Stimulated activated CD4-positive, alpha-beta T cell treated with anti-CD3 and anti-CD28 coated beads, Interleukin-4, amount 100 ng/mL, for 48 hours (primary cell): ENCODE measurements at regions not wholly inside any gene's neighbourhood (a gene's known extent, or its start where the extent isn't known, plus 50 kb on each side); places are given as distances from the start of the nearest gene placed in this dataset.
"Not testable (repeated sequence)": the region's sequence is repeated elsewhere in the genome, so short reads cannot be mapped to it uniquely, and the experiment has no call there.

Experiments
- DNase-seq, 2 donors: peaks; one replicate each; pipeline ENCODE4 v3.0.0-alpha.2; 2020; ENCODE audit warnings: low read depth in 2 of 2

GRCh38 chr12:83245156-83245555 lies 558.5 kb downstream of the TMTC2 start:
- no peak for DNase-seq

- no peak for DNase-seq
These were observed 557.3 kb downstream of the TMTC2 start for GRCh38 chr12:83244001-83244400.

GRCh38 chr12:83233987-83234386 lies 547.3 kb downstream of the TMTC2 start:
- DNase-seq: not testable (repeated sequence)

- DNase-seq: not testable (repeated sequence)
These were observed 540.3 kb downstream of the TMTC2 start for GRCh38 chr12:83226960-83227359.

- no peak for DNase-seq
These were observed 539.1 kb downstream of the TMTC2 start for GRCh38 chr12:83225806-83226205.

GRCh38 chr12:83224012-83224411 lies 537.3 kb downstream of the TMTC2 start:
- DNase-seq: no peak

GRCh38 chr12:83220774-83221173 lies 534.1 kb downstream of the TMTC2 start:
- DNase-seq: no peak

- no peak for DNase-seq
These were observed 529.5 kb downstream of the TMTC2 start for GRCh38 chr12:83216230-83216629.

GRCh38 chr12:83214185-83214584 lies 527.5 kb downstream of the TMTC2 start:
- DNase-seq: no peak

- DNase-seq: no peak
These were observed 524.2 kb downstream of the TMTC2 start for GRCh38 chr12:83210933-83211332.

GRCh38 chr12:83199069-83199468 lies 512.4 kb downstream of the TMTC2 start:
- no peak for DNase-seq

- DNase-seq: no peak
These were observed 511.7 kb downstream of the TMTC2 start for GRCh38 chr12:83198291-83199015.

- DNase-seq: no peak
These were observed 510.8 kb downstream of the TMTC2 start for GRCh38 chr12:83197483-83197914.

GRCh38 chr12:83196694-83197350 lies 510.1 kb downstream of the TMTC2 start:
- DNase-seq: no peak

- no peak for DNase-seq
These were observed 504.1 kb downstream of the TMTC2 start for GRCh38 chr12:83190631-83191390.

- DNase-seq: no peak
These were observed 499.7 kb downstream of the TMTC2 start for GRCh38 chr12:83186419-83186818.

- no peak for DNase-seq
These were observed 498.5 kb downstream of the TMTC2 start for GRCh38 chr12:83185241-83185640.
